GM23338 (cell line): ENCODE measurements at regions not wholly inside any gene's neighbourhood (a gene's known extent, or its start where the extent isn't known, plus 50 kb on each side); places are given as distances from the start of the nearest gene placed in this dataset.

Experiments
- ATAC-seq: fragments of 200-7000 bp; cut with Tn5 transposase; 3 replicates; pipeline ENCODE4 v1.9.1; 2020
- DNase-seq: peaks from one replicate; pipeline ENCODE4 v3.0.0-alpha.2; 2015; ENCODE audit warnings: low spot score
- H2AFZ ChIP-seq: fragments of 200-600 bp; sonication (generic); 2 replicates; pipeline ENCODE4 v1.8.0; 2016; ENCODE audit warnings: antibody characterized with exemption, mild to moderate bottlenecking, moderate library complexity
- H3F3A ChIP-seq: fragments of 200-600 bp; sonication (generic); replicated peaks from 2 replicates; pipeline ENCODE4 v1.8.0; 2017; ENCODE audit warnings: antibody characterized with exemption, mixed run types, low read depth
- H3K27ac ChIP-seq: fragments of 200-600 bp; sonication (generic); 2 replicates; pipeline ENCODE4 v1.6.1; 2016; ENCODE audit warnings: low read depth
- H3K27me3 ChIP-seq: fragments of 200-600 bp; sonication (generic); 2 replicates; pipeline ENCODE4 v1.8.0; 2016; ENCODE audit warnings: mild to moderate bottlenecking, mixed run types, moderate library complexity; ENCODE audit not compliant: insufficient read depth
- H3K36me3 ChIP-seq: fragments of 200-600 bp; sonication (generic); 2 replicates; pipeline ENCODE4 v1.8.0; 2016; ENCODE audit warnings: mild to moderate bottlenecking; ENCODE audit not compliant: insufficient read depth
- H3K4me1 ChIP-seq: fragments of 200-600 bp; sonication (generic); 2 replicates; pipeline ENCODE4 v1.8.0; 2016; ENCODE audit warnings: mild to moderate bottlenecking, moderate library complexity; ENCODE audit not compliant: insufficient read depth
- H3K4me2 ChIP-seq: fragments of 200-600 bp; sonication (generic); 2 replicates; pipeline ENCODE4 v1.7.1; 2017; ENCODE audit warnings: mixed run types
- H3K4me3 ChIP-seq: fragments of 200-600 bp; sonication (generic); 2 replicates; pipeline ENCODE4 v1.6.1; 2016; ENCODE audit warnings: mixed run types
- H3K79me2 ChIP-seq: fragments of 200-600 bp; sonication (generic); replicated peaks from 2 replicates; pipeline ENCODE4 v1.8.0; 2017; ENCODE audit warnings: mild to moderate bottlenecking; ENCODE audit not compliant: insufficient read depth
- H3K9me2 ChIP-seq: fragments of 200-600 bp; sonication (generic); 2 replicates; pipeline ENCODE4 v1.8.0; 2017; ENCODE audit not compliant: insufficient read depth
- H4K20me1 ChIP-seq: fragments of 200-600 bp; sonication (generic); replicated peaks from 2 replicates; pipeline ENCODE4 v1.8.0; 2017; ENCODE audit warnings: mild to moderate bottlenecking; ENCODE audit not compliant: insufficient read depth
- H3K27ac Mint-ChIP-seq: 2 replicates; pipeline ENCODE4 v1.8.0; 2020; ENCODE audit warnings: inconsistent platforms, mild to moderate bottlenecking, moderate library complexity, mixed read lengths
- H3K27me3 Mint-ChIP-seq: 3 replicates; pipeline ENCODE4 v1.8.0; 2022; ENCODE audit warnings: low read depth, mild to moderate bottlenecking, moderate library complexity, mixed read lengths, inconsistent platforms; ENCODE audit not compliant: insufficient read depth, poor library complexity
- H3K36me3 Mint-ChIP-seq: 3 replicates; pipeline ENCODE4 v1.8.0; 2021; ENCODE audit warnings: low read depth, mild to moderate bottlenecking, inconsistent platforms, moderate library complexity, mixed read lengths
- H3K4me1 Mint-ChIP-seq: 3 replicates; pipeline ENCODE4 v1.8.0; 2020; ENCODE audit warnings: mild to moderate bottlenecking, inconsistent platforms, mixed read lengths
- H3K4me3 Mint-ChIP-seq: 3 replicates; pipeline ENCODE4 v1.8.0; 2021; ENCODE audit warnings: moderate library complexity, mild to moderate bottlenecking, inconsistent platforms, mixed read lengths
- H3K9me3 Mint-ChIP-seq: 3 replicates; pipeline ENCODE4 v1.8.0; 2020; ENCODE audit warnings: moderate library complexity, mild to moderate bottlenecking, inconsistent platforms, mixed read lengths
- CTCF ChIP-seq, 2 experiments: fragments of 200-600 bp in 1 of 2; sonication (generic) in 1 of 2; conservative IDR thresholded peaks; 2 replicates each; pipeline versions ENCODE4 v1.5.1 to v1.6.1; 2016 to 2017; ENCODE audit warnings: antibody characterized with exemption in 2 of 2, low read depth in 2 of 2, mild to moderate bottlenecking in 2 of 2, moderate library complexity in 1 of 2
- ETS1 ChIP-seq: IDR thresholded peaks from 2 replicates; pipeline ENCODE4 v1.6.1; 2016; ENCODE audit warnings: antibody characterized with exemption
- EZH2phosphoT487 ChIP-seq: fragments of 200-600 bp; sonication (generic); IDR thresholded peaks from one replicate; pipeline ENCODE4 v1.8.1; 2018; ENCODE audit warnings: antibody characterized with exemption; ENCODE audit not compliant: unreplicated experiment
- JUNB ChIP-seq: IDR thresholded peaks from one replicate; pipeline ENCODE4 v1.6.1; 2016; ENCODE audit warnings: antibody characterized with exemption; ENCODE audit not compliant: unreplicated experiment
- NANOG ChIP-seq: IDR thresholded peaks from 2 replicates; pipeline ENCODE4 v1.6.1; 2016; ENCODE audit warnings: antibody characterized with exemption, borderline replicate concordance
- POLR2AphosphoS5 ChIP-seq: IDR thresholded peaks from 2 replicates; pipeline ENCODE4 v1.6.1; 2016; ENCODE audit warnings: antibody characterized with exemption, low read depth
- REST ChIP-seq: IDR thresholded peaks from one replicate; pipeline ENCODE4 v1.6.1; 2018; ENCODE audit warnings: antibody characterized with exemption; ENCODE audit not compliant: unreplicated experiment
- ZNF331 ChIP-seq: fragments of 250-450 bp; sonication (Bioruptor Pico); IDR thresholded peaks from 2 replicates; pipeline ENCODE4 v1.5.0; 2020; ENCODE audit warnings: low read depth, mild to moderate bottlenecking, moderate library complexity

GRCh38 chr16:86196687-86197391 lies 297.9 kb downstream of the IRF8 start:
- TF ChIP-seq JUNB (no peak), CTCF (conservative IDR thresholded peaks at IDR 0.05; ENCODE audit: low read depth in 2 of 2) (no peak)
- H3K27me3 ChIP-seq: no peaks in the 10 kb centered on the region
- DNase-seq: no peak
- peaks cover 70% of the 10 kb centered on the region for H3K4me1 Mint-ChIP-seq
- no peak overlapping the region for H3K4me3 ChIP-seq
- no peak overlapping the region for H3K27ac Mint-ChIP-seq
- H3K36me3 Mint-ChIP-seq: no peaks in the 10 kb centered on the region
- no peak overlapping the region for H3K27ac ChIP-seq
- H4K20me1 ChIP-seq: no peaks in the 10 kb centered on the region
- no peaks in the 10 kb centered on the region for H3K9me2 ChIP-seq
- H3K9me3 Mint-ChIP-seq: no peaks in the 10 kb centered on the region
- H3K27me3 Mint-ChIP-seq: peaks cover 17% of the 10 kb centered on the region
- no peaks in the 10 kb centered on the region for H3F3A ChIP-seq
- H3K4me1 ChIP-seq: peaks cover 36% of the 10 kb centered on the region
- H3K79me2 ChIP-seq: no peaks in the 10 kb centered on the region
- no peaks in the 10 kb centered on the region for H3K36me3 ChIP-seq
- H3K4me3 Mint-ChIP-seq: no peak overlapping the region
- H2AFZ ChIP-seq: no peak overlapping the region
- ATAC-seq: no peak
- H3K4me2 ChIP-seq: no peak overlapping the region

GRCh38 chr16:86198206-86199118 lies 299.5 kb downstream of the IRF8 start:
- Histone ChIP-seq H3K4me1 (peaks cover 36% of the 10 kb centered on the region), H3K79me2 (no peaks in the 10 kb centered on the region), H3K4me3 (no peak overlapping the region), H3K9me2 (no peaks in the 10 kb centered on the region), H4K20me1 (no peaks in the 10 kb centered on the region), H3K27ac (no peak overlapping the region), H3F3A (no peaks in the 10 kb centered on the region), H3K36me3 (no peaks in the 10 kb centered on the region), H3K4me2 (no peak overlapping the region), H3K27me3 (no peaks in the 10 kb centered on the region), H2AFZ (peak overlapping the region; percentile 74; the same call in 1 of the 2 replicates)
- no peak for DNase-seq
- H3K36me3 Mint-ChIP-seq: no peaks in the 10 kb centered on the region
- no peak for ATAC-seq
- H3K27me3 Mint-ChIP-seq: peaks cover 22% of the 10 kb centered on the region
- no peak overlapping the region for H3K4me3 Mint-ChIP-seq
- peaks cover 73% of the 10 kb centered on the region for H3K4me1 Mint-ChIP-seq
- H3K9me3 Mint-ChIP-seq: no peaks in the 10 kb centered on the region
- no peak overlapping the region for H3K27ac Mint-ChIP-seq
- TF ChIP-seq ETS1 (no peak), JUNB (no peak), REST (no peak), ZNF331 (CRISPR knock-in tag) (no peak), NANOG (no peak), EZH2phosphoT487 (no peak), POLR2AphosphoS5 (no peak), CTCF (conservative IDR thresholded peaks at IDR 0.05; ENCODE audit: low read depth in 2 of 2) (no peak)
